GM13977 (cell line): ENCODE measurements at regions not wholly inside any gene's neighbourhood (a gene's known extent, or its start where the extent isn't known, plus 50 kb on each side); places are given as distances from the start of the nearest gene placed in this dataset.
A peak's percentile ranks its signal among the peaks of the same experiment; 100 is the strongest.

Experiments
- DNase-seq: peaks from one replicate; pipeline ENCODE4 v3.0.0; 2012; ENCODE audit warnings: low spot score
- in situ Hi-C: fragments of 300-500 bp; cut with MboI; formaldehyde crosslinking; loops from one replicate; pipeline ENCODE4 v1.12.0; 2022; ENCODE audit warnings: low sequenced_read_pairs, low pct_unique_long_range_greater_than_20kb, mixed read lengths, inconsistent platforms; ENCODE audit not compliant: unreplicated experiment
- TF ChIP-seq, protein P1 (sequence below): IDR thresholded peaks from 2 replicates; pipeline ENCODE4 v1.5.1; 2012; ENCODE audit warnings: mild to moderate bottlenecking, control low read depth; ENCODE audit not compliant: insufficient read depth; ENCODE audit errors: extremely low read depth, missing control alignments

DNA sequence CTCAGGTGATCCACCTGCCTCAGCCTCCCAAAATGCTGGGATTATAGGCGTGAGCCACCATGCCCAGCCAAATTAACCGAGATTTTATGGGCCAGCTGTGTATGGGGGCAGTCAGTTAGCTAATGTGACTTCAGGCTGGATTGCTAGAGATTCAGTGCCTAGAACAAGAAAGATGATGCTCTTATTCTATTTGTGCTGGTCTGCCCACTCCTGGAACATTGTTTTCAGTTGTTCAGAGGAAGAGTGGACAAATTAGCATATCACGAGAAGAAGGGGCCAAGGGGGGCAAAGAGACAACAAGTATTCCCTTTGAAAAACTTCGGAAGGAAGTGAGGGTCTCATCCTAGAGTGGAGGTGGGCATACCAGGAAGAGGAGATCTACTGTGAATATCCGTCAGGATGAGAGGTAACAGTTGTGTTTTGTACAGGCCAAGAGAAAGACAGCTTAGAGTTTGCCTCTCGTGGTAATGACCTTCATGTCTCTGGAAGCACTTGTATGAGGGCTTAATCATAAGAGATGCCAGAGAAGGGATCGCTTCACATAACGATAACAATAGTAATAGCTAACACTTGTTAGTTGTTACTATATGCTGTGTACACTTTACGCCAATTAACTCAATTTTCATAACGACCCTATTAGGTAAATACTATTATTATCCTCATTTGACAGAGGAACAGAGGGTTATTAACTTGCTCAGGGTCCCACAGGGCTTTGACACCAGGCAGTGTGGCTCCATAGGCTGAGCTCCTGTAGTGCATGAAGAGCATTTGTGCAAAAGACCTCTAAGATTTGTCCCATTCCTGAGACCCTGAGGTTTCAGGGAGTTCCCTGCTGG is 138.3 kb downstream of the DDX1 start:
- no peak for DNase-seq
- in situ Hi-C loops = no loop called here
- TF ChIP-seq, protein P1, sequence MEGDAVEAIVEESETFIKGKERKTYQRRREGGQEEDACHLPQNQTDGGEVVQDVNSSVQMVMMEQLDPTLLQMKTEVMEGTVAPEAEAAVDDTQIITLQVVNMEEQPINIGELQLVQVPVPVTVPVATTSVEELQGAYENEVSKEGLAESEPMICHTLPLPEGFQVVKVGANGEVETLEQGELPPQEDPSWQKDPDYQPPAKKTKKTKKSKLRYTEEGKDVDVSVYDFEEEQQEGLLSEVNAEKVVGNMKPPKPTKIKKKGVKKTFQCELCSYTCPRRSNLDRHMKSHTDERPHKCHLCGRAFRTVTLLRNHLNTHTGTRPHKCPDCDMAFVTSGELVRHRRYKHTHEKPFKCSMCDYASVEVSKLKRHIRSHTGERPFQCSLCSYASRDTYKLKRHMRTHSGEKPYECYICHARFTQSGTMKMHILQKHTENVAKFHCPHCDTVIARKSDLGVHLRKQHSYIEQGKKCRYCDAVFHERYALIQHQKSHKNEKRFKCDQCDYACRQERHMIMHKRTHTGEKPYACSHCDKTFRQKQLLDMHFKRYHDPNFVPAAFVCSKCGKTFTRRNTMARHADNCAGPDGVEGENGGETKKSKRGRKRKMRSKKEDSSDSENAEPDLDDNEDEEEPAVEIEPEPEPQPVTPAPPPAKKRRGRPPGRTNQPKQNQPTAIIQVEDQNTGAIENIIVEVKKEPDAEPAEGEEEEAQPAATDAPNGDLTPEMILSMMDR = no peak

DNA sequence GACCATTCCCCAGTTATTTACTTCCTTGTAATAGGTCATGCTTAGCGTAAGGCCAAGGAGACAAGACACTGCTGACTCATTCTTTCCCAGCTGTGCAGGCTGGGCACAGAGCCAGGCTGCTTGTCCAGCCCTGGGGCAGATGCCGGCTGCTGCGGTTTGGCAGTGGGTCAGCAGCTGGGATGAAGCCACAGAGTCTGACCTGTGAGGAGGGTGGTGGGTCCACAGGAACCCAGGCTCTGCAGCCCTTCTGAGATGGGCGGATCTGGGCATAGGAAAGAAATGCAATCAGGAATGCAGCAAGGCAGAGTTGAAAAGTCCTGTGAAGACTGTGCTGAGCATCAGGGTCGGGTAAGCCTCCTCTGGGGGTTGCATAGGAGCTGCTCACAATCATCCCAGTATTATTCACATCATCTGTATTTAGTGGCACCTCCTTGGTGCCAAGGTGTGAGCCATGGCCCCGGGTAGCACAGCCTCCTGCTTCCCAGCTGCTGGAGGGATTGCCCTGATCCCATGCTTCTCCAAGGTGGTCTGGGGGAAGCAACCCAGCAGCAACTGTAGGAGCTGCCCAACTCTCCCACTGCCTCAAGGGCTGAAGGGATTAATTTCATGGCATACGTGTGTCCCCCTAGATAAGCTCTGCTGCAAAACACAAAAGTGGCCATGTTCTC is 139.0 kb downstream of the DDX1 start:
- DNase-seq = no peak
- TF ChIP-seq, protein P1 = no peak
- in situ Hi-C loops = no loop called here

DNA sequence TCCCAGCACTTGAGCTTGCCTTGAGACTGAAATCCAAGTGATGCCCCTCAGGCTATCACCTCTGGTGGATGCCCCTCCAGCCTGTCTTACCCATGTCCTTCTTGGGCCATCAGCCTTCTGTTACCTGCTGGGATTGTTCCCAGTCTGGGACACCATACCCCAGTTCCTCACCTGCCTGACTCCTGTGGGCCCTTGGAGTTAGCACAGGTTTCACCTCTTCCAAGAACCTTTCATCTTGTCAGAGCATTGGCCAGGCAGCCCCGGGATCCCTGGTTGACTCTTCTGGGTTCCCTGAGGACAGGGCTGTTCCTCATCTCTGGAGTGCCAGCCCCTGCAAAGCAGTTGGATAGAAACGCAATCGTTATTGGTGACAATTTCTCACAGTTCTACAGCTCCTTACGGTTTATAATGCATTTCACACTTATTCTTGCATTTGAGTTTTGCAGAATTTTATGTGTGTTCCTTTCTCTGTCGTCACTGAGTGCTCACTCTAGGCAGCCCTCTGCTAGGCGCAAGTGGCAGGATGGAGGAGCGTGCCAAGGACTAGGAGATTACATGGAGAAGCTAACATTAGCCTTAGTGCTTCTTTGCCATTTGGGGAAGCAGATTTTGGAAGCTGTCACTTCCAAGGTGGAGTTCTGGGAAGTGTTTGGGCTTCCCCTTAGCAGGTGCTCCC is 139.7 kb downstream of the DDX1 start:
- TF ChIP-seq, protein P1 = no peak
- DNase-seq = no peak
- in situ Hi-C loops = no loop called here

DNA sequence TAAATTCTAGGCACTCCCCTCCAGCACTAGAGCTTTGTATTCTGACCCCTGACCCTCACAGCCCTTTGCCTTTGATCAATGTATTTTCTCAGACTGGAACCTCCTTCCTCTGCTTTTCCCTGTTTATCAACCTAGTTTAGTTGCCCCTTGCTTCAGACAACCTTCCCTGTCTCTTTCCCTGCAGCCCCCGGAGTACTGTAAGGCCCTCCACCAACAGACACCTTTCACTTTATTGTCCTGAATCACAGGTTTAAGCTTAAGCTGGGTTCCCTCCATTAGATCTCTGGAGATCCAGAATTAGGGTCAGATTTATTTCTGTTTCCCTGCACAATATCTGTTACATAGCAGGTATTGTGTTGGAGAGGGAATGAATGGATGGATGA is 140.2 kb downstream of the DDX1 start:
- TF ChIP-seq, protein P1 = no peak
- DNase-seq = no peak
- in situ Hi-C loops = no loop called here

DNA sequence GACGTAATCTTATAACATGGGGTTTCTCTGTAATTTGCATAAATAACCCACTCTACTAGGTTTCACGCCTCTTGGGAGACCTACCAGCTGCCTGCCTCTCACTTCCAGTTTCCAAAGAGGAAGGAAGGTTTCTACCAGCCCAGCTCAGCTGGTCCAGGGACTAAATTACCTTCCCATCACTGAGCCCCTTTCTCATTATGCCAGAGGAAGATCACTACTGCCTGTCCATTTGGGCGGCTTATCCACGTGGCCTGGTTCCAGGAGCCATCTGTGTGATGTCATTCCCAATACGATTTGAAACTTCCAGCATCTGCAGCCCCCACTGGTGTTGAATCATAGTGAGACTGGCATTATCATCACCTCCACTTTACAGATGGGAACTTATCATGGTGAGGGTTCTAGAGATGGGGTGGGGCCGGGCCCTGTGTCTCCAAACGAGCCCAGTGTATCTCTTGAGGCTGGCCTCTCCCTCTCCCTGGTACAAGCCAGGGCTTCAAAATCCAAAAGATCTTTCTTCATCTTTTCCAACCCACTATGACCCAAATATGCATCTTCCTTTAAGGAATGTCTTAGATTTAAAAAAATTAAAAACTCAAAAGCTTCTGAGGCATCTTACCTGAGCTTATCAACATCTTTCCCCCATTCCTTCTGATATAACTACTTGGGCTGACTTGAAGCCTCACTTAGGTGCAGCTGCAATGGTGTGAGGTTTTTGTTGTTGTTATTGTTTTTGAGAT is 140.8 kb downstream of the DDX1 start:
- in situ Hi-C loops = no loop called here
- TF ChIP-seq, protein P1 = no peak
- DNase-seq = peak; percentile 60
